Heart right ventricle (tissue), 16 donors: ENCODE measurements at regions not wholly inside any gene's neighbourhood (a gene's known extent, or its start where the extent isn't known, plus 50 kb on each side); places are given as distances from the start of the nearest gene placed in this dataset.

Experiments
- ATAC-seq, 8 donors: fragments of 200-7000 bp; cut with Tn5 transposase; one replicate each; pipeline ENCODE4 v1.9.1; 2020; ENCODE audit warnings: mild to moderate bottlenecking in 8 of 8, moderate library complexity in 8 of 8, moderate number of reproducible peaks in 1 of 8
- DNase-seq, 2 donors: peaks; one replicate each; pipeline ENCODE4 v3.0.0-alpha.2; 2020
- H3K27ac ChIP-seq, 10 donors: fragments of 200-600 bp; sonication (generic) in 2 of 10; one replicate each; pipeline versions ENCODE4 v1.5.0 to v1.8.0; 2020 to 2022; ENCODE audit warnings: mild to moderate bottlenecking in 3 of 10
- H3K27me3 ChIP-seq, 7 donors: fragments of 200-600 bp; one replicate each; pipeline ENCODE4 v1.8.0; 2021 to 2022; ENCODE audit warnings: mild to moderate bottlenecking in 2 of 7
- H3K36me3 ChIP-seq, 9 donors: fragments of 200-600 bp; sonication (generic) in 1 of 9; one replicate each; pipeline versions ENCODE4 v1.5.0 to v1.8.0; 2020 to 2022; ENCODE audit warnings: mild to moderate bottlenecking in 2 of 9
- H3K4me1 ChIP-seq, 9 donors: fragments of 200-600 bp; sonication (generic) in 1 of 9; one replicate each; pipeline versions ENCODE4 v1.5.0 to v1.8.0; 2020 to 2022; ENCODE audit warnings: mild to moderate bottlenecking in 4 of 9
- H3K4me3 ChIP-seq, 10 donors: fragments of 200-600 bp; sonication (generic) in 2 of 10; one replicate each; pipeline versions ENCODE4 v1.5.0 to v1.8.0; 2020 to 2022; ENCODE audit warnings: mild to moderate bottlenecking in 7 of 10, moderate library complexity in 2 of 10
- H3K9me3 ChIP-seq, 11 donors: fragments of 200-600 bp in 10 of 11; sonication (generic) in 2 of 11; one replicate each; pipeline versions ENCODE4 v1.5.0 to v1.8.0; 2013 to 2022; ENCODE audit warnings: mild to moderate bottlenecking in 2 of 11, control low read depth in 1 of 11, moderate library complexity in 1 of 11
- CTCF ChIP-seq, 9 donors: fragments of 200-600 bp; sonication (generic) in 2 of 9; IDR thresholded peaks; one replicate each; pipeline versions ENCODE4 v1.5.0 to v1.8.0; 2021 to 2022; ENCODE audit warnings: antibody characterized with exemption in 9 of 9, mild to moderate bottlenecking in 5 of 9, moderate library complexity in 1 of 9
- WGBS, 2 donors: extraction: QIAGEN DNeasy Blood & Tissue Kit; methylation state at CpG; one replicate each; pipeline ENCODE4 v1.1.7; 2013; ENCODE audit warnings: inconsistent platforms in 1 of 2; 5-methylcytosine and 5-hydroxymethylcytosine counted together
- intact Hi-C, 10 donors: fragments of 100-400 bp; cut with DNase I; formaldehyde crosslinking; loops; one replicate each; pipeline versions ENCODE4 v1.11.1 to v1.14.2; 2022
- donor health status: Arrhythmogenic right ventricular cardiomyopathy.
- donor health status: ischemic (EF 13 %, LVEDD 7.1; RV severe dilation, severe dysfunction).
- donor health status: healthy with polysubstance abuse.
- donor health status: DM: no; HTN: yes; CAD: no.
- donor health status: DM: no; HTN: no; CAD: no.
- donor health status: ischemic (EF 25% LVEDD 6.9; RV normal size, moderate dysfunction).
- donor health status: ischemic (EF 25% LVEDD 5.7; RV mildly dilated, moderate dysfunction).
- donor health status: healthy.
- donor health status: DM: yes; HTN: yes; CAD: no.
- donor health status: Ischemic cardiomyopathy.
- donor health status: ischemic (EF 35%, LVEDD 5.7; RV mildly dilated, moderate dysfunction).
- donor health status: nonischemic (EF 11% LVEDD 7.7; RV severe dilation, severe dysfunction).
- donor health status: DM: yes; HTN: yes; CAD: no.
- donor health status: PGD.
- donor health status: ischemic (EF 29% LVEDD 5.4; RV normal size, mild dysfunction).
- donor health status: nonischemic (EF 23%, LVEDD 6.1; RV moderate dilation, normal function).

- no peaks in the 10 kb centered on the region for H3K9me3 ChIP-seq
- no peaks in the 10 kb centered on the region for H3K36me3 ChIP-seq
- no peak for TF ChIP-seq CTCF (IDR thresholded peaks at IDR 0.05)
- ATAC-seq (no peak), DNase-seq (no peak)
- H3K4me1 ChIP-seq, result no peaks in the 10 kb centered on the region
- peaks cover 0 to 38% (median 15%) of the 10 kb centered on the region in 7 donors for H3K27me3 ChIP-seq
- H3K27ac ChIP-seq, result no peak overlapping the region
- intact Hi-C loops, result no loop called here
- no peak overlapping the region for H3K4me3 ChIP-seq
These were observed 142.7 kb upstream of the SULF2 start for GRCh38 chr20:47927944-47928343.

GRCh38 chr20:47927385-47927851 is 142.1 kb upstream of the SULF2 start:
- no peak for TF ChIP-seq CTCF (IDR thresholded peaks at IDR 0.05)
- WGBS, 2 donors, result 91% methylated on average over 5 of the region's 5 CpGs
- Histone ChIP-seq H3K4me1 (no peaks in the 10 kb centered on the region), H3K27me3 (peaks cover 0 to 38% (median 18%) of the 10 kb centered on the region in 7 donors), H3K9me3 (no peaks in the 10 kb centered on the region), H3K27ac (no peak overlapping the region), H3K4me3 (no peak overlapping the region), H3K36me3 (no peaks in the 10 kb centered on the region)
- intact Hi-C loops, result no loop called here
- DNase-seq (no peak), ATAC-seq (no peak)

- H3K27ac ChIP-seq, result no peak overlapping the region
- H3K9me3 ChIP-seq, result no peaks in the 10 kb centered on the region
- intact Hi-C loops, result no loop called here
These were observed 141.4 kb upstream of the SULF2 start for GRCh38 chr20:47926731-47927130.

GRCh38 chr20:47925593-47925992 is 140.3 kb upstream of the SULF2 start:
- intact Hi-C loops, result no loop called here
- TF ChIP-seq CTCF (IDR thresholded peaks at IDR 0.05), result no peak
- no peaks in the 10 kb centered on the region for H3K36me3 ChIP-seq
- peaks cover 0 to 44% (median 26%) of the 10 kb centered on the region in 7 donors for H3K27me3 ChIP-seq
- no peak for ATAC-seq
- no peak overlapping the region for H3K27ac ChIP-seq
- DNase-seq, result no peak
- H3K4me3 ChIP-seq, result no peak overlapping the region
- 65 to 86% methylated on average over 3 of the region's 3 CpGs for WGBS, 2 donors
- no peaks in the 10 kb centered on the region for H3K9me3 ChIP-seq
- no peaks in the 10 kb centered on the region for H3K4me1 ChIP-seq

More at GRCh38 chr20:47926731-47927130, 141.4 kb upstream of the SULF2 start:
- no peak for DNase-seq
- Histone ChIP-seq H3K27me3 (peaks cover 0 to 41% (median 18%) of the 10 kb centered on the region in 7 donors), H3K4me3 (no peak overlapping the region), H3K4me1 (no peaks in the 10 kb centered on the region), H3K36me3 (no peaks in the 10 kb centered on the region)
- no peak for ATAC-seq
- TF ChIP-seq CTCF (IDR thresholded peaks at IDR 0.05), result no peak
- 90 to 91% methylated on average over 4 of the region's 4 CpGs for WGBS, 2 donors
